ENCODE measurements at regions not wholly inside any gene's neighbourhood (a gene's known extent, or its start where the extent isn't known, plus 50 kb on each side); places are given as distances from the start of the nearest gene placed in this dataset.

GRCh38 chr5:77882670-77883257, 106.6 kb upstream of the TBCA start:
- H3K4me3 ChIP-seq (ENCODE audit: low read depth, low read length): no peak overlapping the region
- TF ChIP-seq CTCF (IDR thresholded peaks at IDR 0.05; ENCODE audit: low read depth, low read length, missing control alignments): no peak
- in situ Hi-C loops (cut with HindIII; ENCODE audit: low sequenced_read_pairs): no loop called here
- DNase-seq (ENCODE audit: low read depth): no peak

- H3K4me3 ChIP-seq (ENCODE audit: low read depth, low read length): no peak overlapping the region
- TF ChIP-seq CTCF (IDR thresholded peaks at IDR 0.05; ENCODE audit: low read depth, low read length, missing control alignments): no peak
- no peak for DNase-seq (ENCODE audit: low read depth)
- in situ Hi-C loops (cut with HindIII; ENCODE audit: low sequenced_read_pairs): no loop called here
Observed at GRCh38 chr5:77881528-77881927, 105.4 kb upstream of the TBCA start.

GRCh38 chr5:77877516-77878355, 101.6 kb upstream of the TBCA start:
- no peak overlapping the region for H3K4me3 ChIP-seq (ENCODE audit: low read depth, low read length)
- in situ Hi-C loops (cut with HindIII; ENCODE audit: low sequenced_read_pairs): no loop called here
- DNase-seq (ENCODE audit: low read depth): no peak
- no peak for TF ChIP-seq CTCF (IDR thresholded peaks at IDR 0.05; ENCODE audit: low read depth, low read length, missing control alignments)

DNA sequence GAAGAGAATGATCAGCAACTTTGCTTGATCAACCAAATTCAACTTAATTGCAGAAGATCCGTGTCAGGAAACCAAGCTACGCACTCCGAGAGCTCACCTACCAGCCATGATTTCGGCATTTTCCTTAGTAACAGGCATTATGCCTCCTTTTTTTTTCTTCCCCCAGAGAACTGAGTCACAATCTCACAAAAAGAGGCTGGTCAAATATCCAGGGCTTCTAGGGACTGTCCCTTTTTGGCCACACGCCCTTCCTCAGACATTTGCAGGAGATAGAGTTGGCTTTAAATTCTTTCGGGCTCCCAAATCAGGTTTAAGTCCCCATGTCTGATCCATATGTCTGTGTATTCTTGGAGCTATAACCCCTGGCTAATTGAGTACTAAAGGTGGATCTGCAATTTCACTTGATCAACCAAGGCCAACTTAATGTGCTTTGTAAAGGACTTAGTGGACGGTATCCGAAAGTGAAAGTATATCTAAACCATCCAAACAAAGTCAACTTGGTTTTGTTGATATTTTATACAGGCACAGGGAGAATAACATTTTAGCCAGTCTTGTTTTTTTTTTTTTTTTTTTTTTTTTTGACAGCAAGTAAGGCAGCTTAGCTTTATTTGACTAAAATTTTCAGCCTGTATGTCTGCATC, 100.8 kb upstream of the TBCA start:
- TF ChIP-seq CTCF (IDR thresholded peaks at IDR 0.05; ENCODE audit: low read depth, low read length, missing control alignments): no peak
- no peak for DNase-seq (ENCODE audit: low read depth)
- in situ Hi-C loops (cut with HindIII; ENCODE audit: low sequenced_read_pairs): no loop called here
- H3K4me3 ChIP-seq (ENCODE audit: low read depth, low read length): no peak overlapping the region

DNA sequence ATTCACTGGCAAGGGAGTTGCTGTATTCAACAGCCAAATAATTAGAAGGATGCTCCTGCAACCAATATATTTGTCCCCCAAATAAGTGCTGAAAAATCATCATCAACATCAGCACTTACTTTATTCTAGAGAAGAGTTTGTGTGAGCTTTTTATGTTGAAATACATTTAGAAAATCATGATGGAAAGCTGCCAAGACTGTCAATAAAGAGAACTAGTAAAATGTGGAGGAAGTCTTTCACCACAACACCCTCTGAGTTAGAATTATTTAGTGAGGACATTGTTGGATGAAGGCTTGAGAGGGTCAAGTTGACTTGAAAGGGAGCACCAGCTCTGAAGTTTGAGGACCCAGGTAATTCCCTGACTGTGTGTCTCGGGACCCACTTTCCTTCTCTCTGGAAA, 100.2 kb upstream of the TBCA start:
- H3K4me3 ChIP-seq (ENCODE audit: low read depth, low read length): no peak overlapping the region
- no peak for TF ChIP-seq CTCF (IDR thresholded peaks at IDR 0.05; ENCODE audit: low read depth, low read length, missing control alignments)
- DNase-seq (ENCODE audit: low read depth): no peak
- in situ Hi-C loops (cut with HindIII; ENCODE audit: low sequenced_read_pairs): no loop called here

DNA sequence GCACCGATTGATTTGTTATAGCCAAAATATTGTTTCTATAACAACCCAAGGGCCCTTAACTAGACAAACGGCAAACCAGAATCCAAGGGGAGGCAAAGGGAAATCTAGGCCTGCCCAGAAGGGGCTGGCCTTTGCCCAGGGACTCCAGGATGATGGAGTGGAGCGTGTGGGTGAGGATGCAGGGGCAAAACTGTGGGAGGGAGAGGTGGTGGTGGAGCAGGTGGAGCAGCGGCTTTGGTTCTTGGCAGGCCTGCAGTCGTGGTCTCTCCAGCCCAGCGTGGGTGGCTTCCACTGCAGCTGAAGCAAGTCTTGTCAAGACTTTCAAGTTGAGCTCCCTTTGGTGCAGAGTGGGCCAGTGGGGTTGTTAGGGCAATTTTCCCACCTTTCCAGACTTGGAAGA, 98.6 kb upstream of the TBCA start:
- in situ Hi-C loops (cut with HindIII; ENCODE audit: low sequenced_read_pairs): no loop called here
- no peak overlapping the region for H3K4me3 ChIP-seq (ENCODE audit: low read depth, low read length)
- no peak for TF ChIP-seq CTCF (IDR thresholded peaks at IDR 0.05; ENCODE audit: low read depth, low read length, missing control alignments)
- DNase-seq (ENCODE audit: low read depth): no peak
